Esophagus muscularis mucosa (tissue), 4 donors: ENCODE measurements at regions not wholly inside any gene's neighbourhood (a gene's known extent, or its start where the extent isn't known, plus 50 kb on each side); places are given as distances from the start of the nearest gene placed in this dataset.

Experiments
- CTCF ChIP-seq, 3 experiments: fragments of 200-600 bp in 2 of 3; fragments of 450-650 bp in 1 of 3; sonication (generic) in 2 of 3; IDR thresholded peaks; one replicate each; pipeline ENCODE4 v1.5.1; 2017 to 2019; ENCODE audit warnings: antibody characterized with exemption in 3 of 3, mild to moderate bottlenecking in 2 of 3, moderate library complexity in 1 of 3
- EP300 ChIP-seq: sonication (generic); formaldehyde crosslinking; IDR thresholded peaks from one replicate; pipeline ENCODE4 v1.6.1; 2017; ENCODE audit warnings: antibody characterized with exemption
- POLR2A ChIP-seq: fragments of 450-650 bp; IDR thresholded peaks from one replicate; pipeline ENCODE4 v1.6.1; 2017; ENCODE audit warnings: antibody characterized with exemption, moderate library complexity, mild to moderate bottlenecking, low read depth

- no peak for TF ChIP-seq CTCF (IDR thresholded peaks at IDR 0.05)
- TF ChIP-seq POLR2A = no peak
- TF ChIP-seq EP300 = no peak
Measured at GRCh38 chr10:56871160-56871668, 510.2 kb upstream of the ZWINT start.
